CD4-positive, alpha-beta T cell (primary cell): ENCODE measurements at regions not wholly inside any gene's neighbourhood (a gene's known extent, or its start where the extent isn't known, plus 50 kb on each side); places are given as distances from the start of the nearest gene placed in this dataset.

Source experiments
- ATAC-seq: fragments of 200-7000 bp; cut with Tn5 transposase; one replicate; pipeline ENCODE4 v1.10.0; 2022; ENCODE audit warnings: mild to moderate bottlenecking; ENCODE audit not compliant: poor library complexity
- CTCF ChIA-PET: fragments of 350-600 bp; sonication (Branson Sonifier 250); formaldehyde crosslinking; loops from one replicate; lab custom pipeline; 2021; ENCODE audit warnings: antibody characterized with exemption, inconsistent platforms; lab: Charles Lee
- POLR2A ChIA-PET: fragments of 350-600 bp; sonication (Branson Sonifier 250); formaldehyde crosslinking; loops from one replicate; lab custom pipeline; 2021; ENCODE audit warnings: antibody characterized with exemption, inconsistent platforms; lab: Charles Lee
- DNase-seq, 14 experiments: peaks; one replicate each; pipeline ENCODE4 v3.0.0-alpha.2; 2013 to 2020; ENCODE audit warnings: mixed read lengths in 2 of 14
- H3K27ac ChIP-seq, 2 donors: one replicate each; pipeline versions ENCODE4 v1.5.1 to v1.7.0; 2013; ENCODE audit warnings: low read length in 2 of 2, low read depth in 1 of 2, mild to moderate bottlenecking in 1 of 2
- H3K27me3 ChIP-seq, 2 experiments: 1 replicate in 1 of 2; 2 replicates in 1 of 2; pipeline versions ENCODE4 v1.6.1 to v1.7.0; 2013; ENCODE audit warnings: low read length in 2 of 2, control low read depth in 1 of 2, mild to moderate bottlenecking in 1 of 2, moderate library complexity in 1 of 2; ENCODE audit not compliant: insufficient read depth in 2 of 2, control insufficient read depth in 1 of 2
- H3K36me3 ChIP-seq: one replicate; pipeline ENCODE4 v1.6.1; 2013; ENCODE audit warnings: low read length, control low read depth; ENCODE audit not compliant: insufficient read depth
- H3K4me1 ChIP-seq: one replicate; pipeline ENCODE4 v1.6.1; 2013; ENCODE audit warnings: low read length, control low read depth; ENCODE audit not compliant: insufficient read depth
- H3K4me3 ChIP-seq: one replicate; pipeline ENCODE4 v1.5.1; 2013; ENCODE audit warnings: mild to moderate bottlenecking, low read length, moderate library complexity
- H3K9me3 ChIP-seq, 2 experiments: 1 replicate in 1 of 2; 2 replicates in 1 of 2; pipeline versions ENCODE4 v1.6.1 to v1.7.0; 2013; ENCODE audit warnings: low read length in 2 of 2, mild to moderate bottlenecking in 2 of 2, control low read depth in 1 of 2, moderate library complexity in 1 of 2; ENCODE audit not compliant: control insufficient read depth in 1 of 2, insufficient read depth in 1 of 2
- H3K27ac Mint-ChIP-seq: one replicate; pipeline ENCODE4 v1.8.0; 2020; ENCODE audit warnings: mixed read lengths
- H3K27me3 Mint-ChIP-seq: one replicate; pipeline ENCODE4 v1.8.0; 2021; ENCODE audit warnings: mixed read lengths
- H3K36me3 Mint-ChIP-seq: one replicate; pipeline ENCODE4 v1.8.0; 2021; ENCODE audit warnings: low read depth, mixed read lengths
- H3K4me1 Mint-ChIP-seq: one replicate; pipeline ENCODE4 v1.8.0; 2021; ENCODE audit warnings: low read depth, mixed read lengths
- H3K4me3 Mint-ChIP-seq: one replicate; pipeline ENCODE4 v1.8.0; 2020; ENCODE audit warnings: mild to moderate bottlenecking, mixed read lengths
- H3K9me3 Mint-ChIP-seq: one replicate; pipeline ENCODE4 v1.8.0; 2020; ENCODE audit warnings: mixed read lengths
- CTCF ChIP-seq: fragments of 200-600 bp; IDR thresholded peaks from one replicate; pipeline ENCODE4 v1.8.0; 2022; ENCODE audit warnings: antibody characterized with exemption, mild to moderate bottlenecking
- intact Hi-C, 2 experiments: fragments of 100-400 bp; cut with DNase I in 1 of 2; cut with micrococcal nuclease in 1 of 2; formaldehyde crosslinking; loops; one replicate each; pipeline versions ENCODE4 v1.15.1 to v1.9.0; 2023 to 2025; cut with DNase I, micrococcal nuclease

- H3K4me3 Mint-ChIP-seq: no peak overlapping the region
- POLR2A ChIA-PET: no interaction called here
- Histone ChIP-seq H3K27ac (no peak overlapping the region), H3K36me3 (no peaks in the 10 kb centered on the region), H3K27me3 (no peaks in the 10 kb centered on the region), H3K4me3 (no peak overlapping the region), H3K9me3 (peaks cover 0 to 8% of the 10 kb centered on the region in 2 experiments), H3K4me1 (no peaks in the 10 kb centered on the region)
- H3K4me1 Mint-ChIP-seq: no peaks in the 10 kb centered on the region
- no peaks in the 10 kb centered on the region for H3K36me3 Mint-ChIP-seq
- TF ChIP-seq CTCF: no peak
- H3K27ac Mint-ChIP-seq: no peak overlapping the region
- no peaks in the 10 kb centered on the region for H3K27me3 Mint-ChIP-seq
- no peaks in the 10 kb centered on the region for H3K9me3 Mint-ChIP-seq
- CTCF ChIA-PET: no interaction called here
- intact Hi-C loops: no loop called here
- ATAC-seq (no peak), DNase-seq (no peak)
Observed at GRCh38 chr5:167780177-167780576, 511.3 kb upstream of the WWC1 start.

GRCh38 chr5:167783145-167783817 is 508.2 kb upstream of the WWC1 start:
- Mint-ChIP-seq H3K9me3 (no peaks in the 10 kb centered on the region), H3K36me3 (no peaks in the 10 kb centered on the region), H3K27ac (no peak overlapping the region), H3K4me1 (no peaks in the 10 kb centered on the region), H3K27me3 (no peaks in the 10 kb centered on the region), H3K4me3 (no peak overlapping the region)
- no peak for TF ChIP-seq CTCF
- Histone ChIP-seq H3K27ac (no peak overlapping the region), H3K27me3 (no peaks in the 10 kb centered on the region), H3K9me3 (peaks cover 0 to 4% of the 10 kb centered on the region in 2 experiments), H3K36me3 (no peaks in the 10 kb centered on the region), H3K4me1 (no peaks in the 10 kb centered on the region), H3K4me3 (no peak overlapping the region)
- intact Hi-C loops: no loop called here
- ATAC-seq (no peak), DNase-seq (no peak)
- POLR2A ChIA-PET: no interaction called here
- CTCF ChIA-PET: no interaction called here

- no peak overlapping the region for H3K4me3 ChIP-seq
- H3K36me3 ChIP-seq: no peaks in the 10 kb centered on the region
- Mint-ChIP-seq H3K27ac (no peak overlapping the region), H3K9me3 (no peaks in the 10 kb centered on the region), H3K4me3 (no peak overlapping the region), H3K36me3 (no peaks in the 10 kb centered on the region), H3K27me3 (no peaks in the 10 kb centered on the region), H3K4me1 (no peaks in the 10 kb centered on the region)
- TF ChIP-seq CTCF: no peak
- peak in 3 of 14 experiments; percentile 6 to 25 (median 13) for DNase-seq
- peaks cover 0 to 4% of the 10 kb centered on the region in 2 experiments for H3K9me3 ChIP-seq
- no peaks in the 10 kb centered on the region for H3K27me3 ChIP-seq
- no peak for ATAC-seq
- intact Hi-C loops: no loop called here
- ChIA-PET CTCF (no interaction called here), POLR2A (interaction anchor here (0.7 kb wide), 1 partner anchor 877 kb away, joined by 3 read pairs; no protein-coding TSS in a partner anchor)
- H3K27ac ChIP-seq: no peak overlapping the region
- no peaks in the 10 kb centered on the region for H3K4me1 ChIP-seq
Observed at GRCh38 chr5:167785106-167785505, 506.3 kb upstream of the WWC1 start.
